ENCODE measurements at regions not wholly inside any gene's neighbourhood (a gene's known extent, or its start where the extent isn't known, plus 50 kb on each side); places are given as distances from the start of the nearest gene placed in this dataset.

DNA sequence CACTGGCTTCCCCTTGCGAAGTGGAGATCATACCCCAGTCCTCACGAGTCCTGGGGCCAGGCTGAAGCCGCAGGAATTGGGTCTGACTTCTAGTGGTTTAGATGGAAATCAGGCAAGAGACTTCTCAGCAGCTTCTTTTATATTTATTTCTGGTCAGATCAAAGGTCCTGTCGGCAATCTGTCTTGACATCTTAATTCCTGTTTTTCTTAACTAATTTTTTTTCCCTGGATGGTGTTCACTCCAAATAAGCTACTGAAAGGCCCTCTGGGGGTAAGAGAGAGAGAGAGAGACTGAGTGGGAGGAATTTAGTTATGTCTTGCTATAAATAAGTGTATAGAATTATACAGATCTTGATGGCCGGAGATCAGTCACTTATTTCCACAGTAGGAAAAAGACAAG, 698.7 kb upstream of the TBX3 start:
- in situ Hi-C loops (cut with MboI; ENCODE audit: low pct_ligation_motif_present in 1 of 4, low pct_unique_long_range_greater_than_20kb in 1 of 4, low sequenced_read_pairs in 3 of 4) (no loop called here), intact Hi-C loops (cut with DNase I; ENCODE audit: low total_unique reads) (no loop called here)
- no peak for TF ChIP-seq EP300 (IDR thresholded peaks at IDR 0.05; ENCODE audit: low read depth)
- no peak for TF ChIP-seq POLR2AphosphoS5 (IDR thresholded peaks at IDR 0.05)
- TF ChIP-seq, protein P1, sequence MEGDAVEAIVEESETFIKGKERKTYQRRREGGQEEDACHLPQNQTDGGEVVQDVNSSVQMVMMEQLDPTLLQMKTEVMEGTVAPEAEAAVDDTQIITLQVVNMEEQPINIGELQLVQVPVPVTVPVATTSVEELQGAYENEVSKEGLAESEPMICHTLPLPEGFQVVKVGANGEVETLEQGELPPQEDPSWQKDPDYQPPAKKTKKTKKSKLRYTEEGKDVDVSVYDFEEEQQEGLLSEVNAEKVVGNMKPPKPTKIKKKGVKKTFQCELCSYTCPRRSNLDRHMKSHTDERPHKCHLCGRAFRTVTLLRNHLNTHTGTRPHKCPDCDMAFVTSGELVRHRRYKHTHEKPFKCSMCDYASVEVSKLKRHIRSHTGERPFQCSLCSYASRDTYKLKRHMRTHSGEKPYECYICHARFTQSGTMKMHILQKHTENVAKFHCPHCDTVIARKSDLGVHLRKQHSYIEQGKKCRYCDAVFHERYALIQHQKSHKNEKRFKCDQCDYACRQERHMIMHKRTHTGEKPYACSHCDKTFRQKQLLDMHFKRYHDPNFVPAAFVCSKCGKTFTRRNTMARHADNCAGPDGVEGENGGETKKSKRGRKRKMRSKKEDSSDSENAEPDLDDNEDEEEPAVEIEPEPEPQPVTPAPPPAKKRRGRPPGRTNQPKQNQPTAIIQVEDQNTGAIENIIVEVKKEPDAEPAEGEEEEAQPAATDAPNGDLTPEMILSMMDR (IDR thresholded peaks at IDR 0.05) = no peak
- TF ChIP-seq POLR2A (IDR thresholded peaks at IDR 0.05) = no peak
- Histone ChIP-seq H3K4me1 (no peaks in the 10 kb centered on the region), H3K36me3 (no peaks in the 10 kb centered on the region), H3K27ac (no peak overlapping the region), H3K9me3 (no peaks in the 10 kb centered on the region), H3K4me3 (no peak overlapping the region), H3K27me3 (no peaks in the 10 kb centered on the region)
- no peak for DNase-seq
- 86% methylated on average over 2 to 5 of the region's 5 CpGs for WGBS, 2 donors (ENCODE audit: low coverage in 1 of 2)

- 65 to 82% methylated on average over 8 to 9 of the region's 9 CpGs for WGBS, 2 donors (ENCODE audit: low coverage in 1 of 2)
- no peaks in the 10 kb centered on the region for H3K27me3 ChIP-seq
- TF ChIP-seq, protein P1 (IDR thresholded peaks at IDR 0.05) = no peak
- DNase-seq = no peak
- no peak overlapping the region for H3K27ac ChIP-seq
- H3K4me3 ChIP-seq = no peak overlapping the region
- in situ Hi-C loops (cut with MboI; ENCODE audit: low pct_ligation_motif_present in 1 of 4, low pct_unique_long_range_greater_than_20kb in 1 of 4, low sequenced_read_pairs in 3 of 4) (no loop called here), intact Hi-C loops (cut with DNase I; ENCODE audit: low total_unique reads) (no loop called here)
- H3K36me3 ChIP-seq = no peaks in the 10 kb centered on the region
- H3K9me3 ChIP-seq = no peaks in the 10 kb centered on the region
- H3K4me1 ChIP-seq = peaks cover 0 to 1% (median 0%) of the 10 kb centered on the region in 4 donors
These were observed 696.7 kb upstream of the TBX3 start for GRCh38 chr12:115380546-115381120.

DNA sequence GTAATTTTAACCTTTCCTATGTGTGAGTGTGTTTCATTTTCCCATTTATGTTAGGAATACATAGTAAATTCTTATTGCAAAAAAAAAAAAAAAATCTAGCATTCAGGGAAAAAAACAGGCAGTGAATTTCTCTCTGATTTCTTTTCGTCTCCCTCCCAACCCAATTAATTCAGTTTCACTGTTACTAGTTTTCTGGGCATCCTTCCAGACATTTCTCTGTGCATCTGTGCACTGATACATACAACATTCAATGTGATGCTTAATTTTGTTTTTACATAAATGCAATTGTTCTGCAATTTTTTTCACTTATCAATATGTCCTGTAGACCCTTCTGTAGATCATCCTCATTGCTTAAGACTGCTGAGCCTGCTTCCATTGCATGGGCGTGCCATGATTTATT, 694.3 kb upstream of the TBX3 start:
- intact Hi-C loops (cut with DNase I; ENCODE audit: low total_unique reads) = no loop called here
- H3K27me3 ChIP-seq = no peaks in the 10 kb centered on the region
- TF ChIP-seq POLR2AphosphoS5 (IDR thresholded peaks at IDR 0.05) (no peak), POLR2A (IDR thresholded peaks at IDR 0.05) (no peak), EP300 (IDR thresholded peaks at IDR 0.05; ENCODE audit: low read depth) (no peak)
- TF ChIP-seq, protein P1 (IDR thresholded peaks at IDR 0.05) = no peak
- in situ Hi-C loops (cut with MboI; ENCODE audit: low pct_ligation_motif_present in 1 of 4, low pct_unique_long_range_greater_than_20kb in 1 of 4, low sequenced_read_pairs in 3 of 4) = no loop called here
- WGBS, 2 donors (ENCODE audit: low coverage in 1 of 2) = 45 to 57% methylated on average over 2 of the region's 2 CpGs
- no peaks in the 10 kb centered on the region for H3K9me3 ChIP-seq
- H3K4me3 ChIP-seq = no peak overlapping the region
- no peaks in the 10 kb centered on the region for H3K36me3 ChIP-seq
- no peak for DNase-seq
- no peak overlapping the region for H3K27ac ChIP-seq
- H3K4me1 ChIP-seq = peaks cover 0 to 7% (median 0%) of the 10 kb centered on the region in 4 donors

- no peak for TF ChIP-seq EP300 (IDR thresholded peaks at IDR 0.05; ENCODE audit: low read depth)
- no peak for TF ChIP-seq POLR2AphosphoS5 (IDR thresholded peaks at IDR 0.05)
- TF ChIP-seq, protein P1 (IDR thresholded peaks at IDR 0.05) = no peak
- TF ChIP-seq POLR2A (IDR thresholded peaks at IDR 0.05) = no peak
These were observed 693.8 kb upstream of the TBX3 start for GRCh38 chr12:115377779-115378178.

More at GRCh38 chr12:115377779-115378178, 693.8 kb upstream of the TBX3 start:
- in situ Hi-C loops (cut with MboI; ENCODE audit: low pct_ligation_motif_present in 1 of 4, low pct_unique_long_range_greater_than_20kb in 1 of 4, low sequenced_read_pairs in 3 of 4) = no loop called here
- intact Hi-C loops (cut with DNase I; ENCODE audit: low total_unique reads) = no loop called here
- no peak for DNase-seq
- 43 to 46% methylated on average over 7 of the region's 7 CpGs for WGBS, 2 donors (ENCODE audit: low coverage in 1 of 2)
- Histone ChIP-seq H3K4me1 (peaks cover 0 to 7% (median 0%) of the 10 kb centered on the region in 4 donors), H3K27me3 (no peaks in the 10 kb centered on the region), H3K4me3 (no peak overlapping the region), H3K36me3 (no peaks in the 10 kb centered on the region), H3K27ac (no peak overlapping the region), H3K9me3 (no peaks in the 10 kb centered on the region)
